Caco-2 (cell line): ENCODE measurements at regions not wholly inside any gene's neighbourhood (a gene's known extent, or its start where the extent isn't known, plus 50 kb on each side); places are given as distances from the start of the nearest gene placed in this dataset.

Source experiments
- BruUV-seq: library from RNA; stranded (reverse); fragments of 400-500 nt; replicated peaks from 2 replicates; lab custom pipeline; 2021; lab: Mats Ljungman, UMichigan
- CTCF ChIA-PET: fragments of 300-600 bp; sonication (Branson Sonifier 250); formaldehyde crosslinking; loops from one replicate; lab custom pipeline; 2022; ENCODE audit warnings: antibody characterized with exemption; lab: Charles Lee
- POLR2A ChIA-PET: fragments of 300-600 bp; sonication (Branson Sonifier 250); formaldehyde crosslinking; loops from one replicate; lab custom pipeline; 2022; ENCODE audit warnings: antibody characterized with exemption; lab: Charles Lee
- DNase-seq, 2 experiments: peaks; one replicate each; pipeline versions ENCODE4 v3.0.0 to v3.0.0-alpha.2; 2020 to 2022
- H3K27me3 ChIP-seq: replicated peaks from 2 replicates; pipeline ENCODE4 v1.6.0; 2011; ENCODE audit warnings: low read length; ENCODE audit not compliant: control insufficient read depth, insufficient read depth
- H3K36me3 ChIP-seq: 2 replicates; pipeline ENCODE4 v1.5.1; 2011; ENCODE audit warnings: low read length; ENCODE audit not compliant: control insufficient read depth, insufficient read depth
- H3K4me1 ChIP-seq: fragments of 250-450 bp; sonication (Bioruptor Pico); 2 replicates; pipeline ENCODE4 v1.5.1; 2020; ENCODE audit warnings: mild to moderate bottlenecking
- H3K4me3 ChIP-seq: 2 replicates; pipeline ENCODE4 v1.5.1; 2011; ENCODE audit warnings: low read depth, mild to moderate bottlenecking, control low read depth, low read length
- H3K9me3 ChIP-seq: fragments of 250-450 bp; sonication (Bioruptor Pico); 2 replicates; pipeline ENCODE4 v1.5.1; 2020; ENCODE audit warnings: mild to moderate bottlenecking, moderate library complexity
- H3K27ac Mint-ChIP-seq: one replicate; pipeline ENCODE4 v1.8.0; 2022; ENCODE audit warnings: mixed read lengths; ENCODE audit not compliant: unreplicated experiment
- H3K27me3 Mint-ChIP-seq: one replicate; pipeline ENCODE4 v1.8.0; 2022; ENCODE audit warnings: mixed read lengths; ENCODE audit not compliant: insufficient read depth, unreplicated experiment
- H3K36me3 Mint-ChIP-seq: one replicate; pipeline ENCODE4 v1.8.0; 2022; ENCODE audit warnings: mild to moderate bottlenecking, mixed read lengths; ENCODE audit not compliant: insufficient read depth, unreplicated experiment
- H3K4me1 Mint-ChIP-seq: one replicate; pipeline ENCODE4 v1.8.0; 2022; ENCODE audit warnings: low read depth, mixed read lengths; ENCODE audit not compliant: unreplicated experiment
- H3K4me3 Mint-ChIP-seq: one replicate; pipeline ENCODE4 v1.8.0; 2022; ENCODE audit warnings: mild to moderate bottlenecking, moderate library complexity, mixed read lengths; ENCODE audit not compliant: unreplicated experiment
- H3K9me3 Mint-ChIP-seq: one replicate; pipeline ENCODE4 v1.8.0; 2022; ENCODE audit warnings: mixed read lengths; ENCODE audit not compliant: unreplicated experiment
- intact Hi-C: fragments of 100-400 bp; cut with micrococcal nuclease; formaldehyde crosslinking; loops from one replicate; pipeline ENCODE4 v1.10.0; 2022; ENCODE audit not compliant: unreplicated experiment
- TF ChIP-seq, protein P1 (sequence below), 2 experiments: fragments of 200-600 bp in 1 of 2; IDR thresholded peaks; 1 replicate in 1 of 2; 2 replicates in 1 of 2; pipeline versions ENCODE4 v1.5.1 to v1.8.0; 2011 to 2022; ENCODE audit warnings: antibody characterized with exemption in 1 of 2, control low read depth in 1 of 2, inconsistent platforms in 1 of 2, low read depth in 1 of 2, low read length in 1 of 2, mild to moderate bottlenecking in 1 of 2, moderate library complexity in 1 of 2; ENCODE audit not compliant: insufficient read depth in 1 of 2, severe bottlenecking in 1 of 2, unreplicated experiment in 1 of 2

DNA sequence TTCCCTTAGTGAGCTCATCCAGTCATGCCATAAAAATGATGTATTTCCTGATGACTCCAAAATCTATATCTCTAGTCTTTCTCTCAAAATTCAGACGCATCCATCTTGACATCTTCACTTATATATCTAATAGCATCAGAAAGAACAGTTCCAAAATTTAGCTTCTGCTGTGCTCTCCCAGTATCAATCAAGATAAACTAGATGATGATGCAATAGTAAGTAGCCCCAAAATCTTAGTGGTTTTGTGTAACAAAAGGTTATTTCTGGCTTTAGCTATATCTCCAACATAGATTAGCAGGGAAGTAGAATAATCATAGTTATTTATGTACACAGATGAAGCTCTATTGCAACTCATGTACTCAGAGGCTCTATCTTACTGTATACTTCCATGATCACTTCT lies 382.5 kb upstream of the ADGRL3 start:
- peaks cover 8% of the 10 kb centered on the region for H3K4me1 Mint-ChIP-seq
- POLR2A ChIA-PET, result no interaction called here

DNA sequence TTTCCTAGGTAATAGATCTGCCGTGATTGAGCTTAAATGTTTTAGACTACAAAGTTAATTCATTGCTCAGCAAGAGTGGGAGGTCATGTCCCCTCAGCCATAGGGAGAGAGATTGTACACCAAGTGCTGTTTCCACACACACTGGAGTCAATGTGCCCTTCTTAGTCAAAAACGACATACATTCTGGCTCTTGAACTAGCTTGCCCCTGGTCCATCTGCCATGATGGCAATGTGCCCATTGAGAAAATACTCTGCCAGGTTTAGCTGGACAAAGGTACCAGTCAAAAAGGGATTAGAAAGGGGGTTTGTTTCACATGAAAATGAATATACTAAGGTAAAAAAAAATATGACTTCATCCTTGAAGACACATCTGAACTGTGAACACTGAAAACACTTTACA lies 377.1 kb upstream of the ADGRL3 start:
- H3K4me3 Mint-ChIP-seq, result no peak overlapping the region
- DNase-seq, result no peak
- CTCF ChIA-PET, result no interaction called here
- peaks cover 11% of the 10 kb centered on the region for H3K9me3 Mint-ChIP-seq
- no peaks in the 10 kb centered on the region for H3K27me3 Mint-ChIP-seq
- H3K4me1 ChIP-seq, result no peaks in the 10 kb centered on the region
- no peaks in the 10 kb centered on the region for H3K27me3 ChIP-seq
- no TSS peak for BruUV-seq
- no peaks in the 10 kb centered on the region for H3K4me1 Mint-ChIP-seq
- H3K36me3 ChIP-seq, result no peaks in the 10 kb centered on the region
- intact Hi-C loops, result no loop called here
- H3K27ac Mint-ChIP-seq, result no peak overlapping the region
- H3K36me3 Mint-ChIP-seq, result no peaks in the 10 kb centered on the region
- H3K9me3 ChIP-seq, result peaks cover 5% of the 10 kb centered on the region; the same call in 1 of the 2 replicates
- TF ChIP-seq, protein P1, sequence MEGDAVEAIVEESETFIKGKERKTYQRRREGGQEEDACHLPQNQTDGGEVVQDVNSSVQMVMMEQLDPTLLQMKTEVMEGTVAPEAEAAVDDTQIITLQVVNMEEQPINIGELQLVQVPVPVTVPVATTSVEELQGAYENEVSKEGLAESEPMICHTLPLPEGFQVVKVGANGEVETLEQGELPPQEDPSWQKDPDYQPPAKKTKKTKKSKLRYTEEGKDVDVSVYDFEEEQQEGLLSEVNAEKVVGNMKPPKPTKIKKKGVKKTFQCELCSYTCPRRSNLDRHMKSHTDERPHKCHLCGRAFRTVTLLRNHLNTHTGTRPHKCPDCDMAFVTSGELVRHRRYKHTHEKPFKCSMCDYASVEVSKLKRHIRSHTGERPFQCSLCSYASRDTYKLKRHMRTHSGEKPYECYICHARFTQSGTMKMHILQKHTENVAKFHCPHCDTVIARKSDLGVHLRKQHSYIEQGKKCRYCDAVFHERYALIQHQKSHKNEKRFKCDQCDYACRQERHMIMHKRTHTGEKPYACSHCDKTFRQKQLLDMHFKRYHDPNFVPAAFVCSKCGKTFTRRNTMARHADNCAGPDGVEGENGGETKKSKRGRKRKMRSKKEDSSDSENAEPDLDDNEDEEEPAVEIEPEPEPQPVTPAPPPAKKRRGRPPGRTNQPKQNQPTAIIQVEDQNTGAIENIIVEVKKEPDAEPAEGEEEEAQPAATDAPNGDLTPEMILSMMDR (IDR thresholded peaks at IDR 0.05; ENCODE audit: insufficient read depth in 1 of 2, low read depth in 1 of 2, low read length in 1 of 2, severe bottlenecking in 1 of 2, unreplicated experiment in 1 of 2), result no peak
- POLR2A ChIA-PET, result no interaction called here
- no peak overlapping the region for H3K4me3 ChIP-seq

More for the DNA sequence above, 382.5 kb upstream of the ADGRL3 start:
- peaks cover 9% of the 10 kb centered on the region for H3K9me3 Mint-ChIP-seq
- Histone ChIP-seq H3K4me1 (no peaks in the 10 kb centered on the region), H3K27me3 (no peaks in the 10 kb centered on the region), H3K9me3 (no peaks in the 10 kb centered on the region), H3K36me3 (no peaks in the 10 kb centered on the region), H3K4me3 (no peak overlapping the region)
- intact Hi-C loops, result no loop called here
- TF ChIP-seq, protein P1 (IDR thresholded peaks at IDR 0.05; ENCODE audit: insufficient read depth in 1 of 2, low read depth in 1 of 2, low read length in 1 of 2, severe bottlenecking in 1 of 2, unreplicated experiment in 1 of 2), result no peak
- BruUV-seq, result no TSS peak
- H3K36me3 Mint-ChIP-seq, result no peaks in the 10 kb centered on the region
- no peak overlapping the region for H3K27ac Mint-ChIP-seq
- CTCF ChIA-PET, result no interaction called here
- no peak overlapping the region for H3K4me3 Mint-ChIP-seq
- no peak for DNase-seq
- H3K27me3 Mint-ChIP-seq, result no peaks in the 10 kb centered on the region

DNA sequence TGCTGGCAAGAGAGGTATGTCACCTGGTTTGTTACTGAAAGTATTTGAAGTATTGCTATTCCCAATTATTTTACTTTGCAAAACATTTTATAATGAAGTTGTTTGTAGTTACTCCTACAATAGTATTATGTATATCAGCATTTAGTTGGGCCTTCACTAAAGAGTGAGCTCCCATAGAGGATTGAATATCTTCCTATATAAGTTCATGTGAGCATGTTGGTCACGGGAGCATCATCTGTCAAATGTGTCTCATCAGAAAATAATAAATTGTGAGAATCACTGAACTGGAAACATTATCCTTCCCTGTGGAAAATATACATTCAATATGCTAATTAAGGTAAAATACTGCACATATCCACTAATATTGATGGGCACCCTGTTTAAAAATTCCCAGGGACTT lies 360.1 kb upstream of the ADGRL3 start:
- POLR2A ChIA-PET, result no interaction called here
- H3K9me3 ChIP-seq, result peaks cover 3% of the 10 kb centered on the region; the same call in 1 of the 2 replicates
- Mint-ChIP-seq H3K36me3 (no peaks in the 10 kb centered on the region), H3K9me3 (peaks cover 18% of the 10 kb centered on the region), H3K4me3 (no peak overlapping the region), H3K27ac (no peak overlapping the region), H3K27me3 (no peaks in the 10 kb centered on the region), H3K4me1 (peaks cover 4% of the 10 kb centered on the region)
- H3K4me3 ChIP-seq, result no peak overlapping the region
- H3K27me3 ChIP-seq, result no peaks in the 10 kb centered on the region
- BruUV-seq, result no TSS peak
- intact Hi-C loops, result loop anchor here (10.0 kb wide), 2 partner anchors 255 to 365 kb away; partner anchors contain the start of gene ADGRL3
- peaks cover 18% of the 10 kb centered on the region for H3K4me1 ChIP-seq
- TF ChIP-seq, protein P1 (IDR thresholded peaks at IDR 0.05; ENCODE audit: insufficient read depth in 1 of 2, low read depth in 1 of 2, low read length in 1 of 2, severe bottlenecking in 1 of 2, unreplicated experiment in 1 of 2), result no peak
- H3K36me3 ChIP-seq, result no peaks in the 10 kb centered on the region
- DNase-seq, result no peak
- CTCF ChIA-PET, result no interaction called here
